Smooth muscle cell (in vitro differentiated cells): ENCODE measurements at regions not wholly inside any gene's neighbourhood (a gene's known extent, or its start where the extent isn't known, plus 50 kb on each side); places are given as distances from the start of the nearest gene placed in this dataset.

Experiments
- DNase-seq: peaks from one replicate; lab custom pipeline; 2025; ENCODE audit not compliant: unreplicated experiment; lab: John Stamatoyannopoulos, UW
- H2AFZ ChIP-seq: fragments of 200-600 bp; sonication (generic); 2 replicates; pipeline ENCODE4 v1.6.0; 2016; ENCODE audit warnings: antibody characterized with exemption, low read depth, mild to moderate bottlenecking
- H3F3A ChIP-seq: fragments of 200-600 bp; sonication (generic); 2 replicates; pipeline ENCODE4 v1.6.0; 2017; ENCODE audit warnings: antibody characterized with exemption, low read depth
- H3K27ac ChIP-seq: fragments of 200-600 bp; sonication (generic); 2 replicates; pipeline ENCODE4 v1.5.1; 2016; ENCODE audit warnings: low read depth, mild to moderate bottlenecking
- H3K27me3 ChIP-seq: fragments of 200-600 bp; sonication (generic); 2 replicates; pipeline ENCODE4 v1.6.1; 2016; ENCODE audit warnings: low read depth, mild to moderate bottlenecking
- H3K36me3 ChIP-seq: fragments of 200-600 bp; sonication (generic); 2 replicates; pipeline ENCODE4 v1.5.1; 2016; ENCODE audit warnings: low read depth
- H3K4me1 ChIP-seq: fragments of 200-600 bp; sonication (generic); 2 replicates; pipeline ENCODE4 v1.5.1; 2016; ENCODE audit warnings: low read depth
- H3K4me2 ChIP-seq: fragments of 200-600 bp; sonication (generic); 2 replicates; pipeline ENCODE4 v1.6.0; 2016; ENCODE audit warnings: mild to moderate bottlenecking
- H3K4me3 ChIP-seq: fragments of 200-600 bp; sonication (generic); 2 replicates; pipeline ENCODE4 v1.5.1; 2016; ENCODE audit warnings: mild to moderate bottlenecking
- H3K79me2 ChIP-seq: fragments of 200-600 bp; sonication (generic); 2 replicates; pipeline ENCODE4 v1.6.0; 2016; ENCODE audit warnings: low read depth, mild to moderate bottlenecking
- H3K9ac ChIP-seq: fragments of 200-600 bp; sonication (generic); 2 replicates; pipeline ENCODE4 v1.6.0; 2016; ENCODE audit warnings: low read depth
- H3K9me3 ChIP-seq: fragments of 200-600 bp; sonication (generic); replicated peaks from 2 replicates; pipeline ENCODE4 v1.5.1; 2016; ENCODE audit warnings: low read depth
- H4K20me1 ChIP-seq: fragments of 200-600 bp; sonication (generic); 2 replicates; pipeline ENCODE4 v1.6.0; 2016; ENCODE audit warnings: low read depth
- CTCF ChIP-seq: fragments of 200-600 bp; sonication (generic); IDR thresholded peaks from 2 replicates; pipeline ENCODE4 v1.5.1; 2017; ENCODE audit warnings: borderline replicate concordance, mild to moderate bottlenecking, antibody characterized with exemption; ENCODE audit not compliant: insufficient read depth, poor library complexity, severe bottlenecking
- WGBS: methylation state at CpG from one replicate; pipeline ENCODE4 v1.1.7; 2016; ENCODE audit warnings: low lambda C conversion rate; 5-methylcytosine and 5-hydroxymethylcytosine counted together

DNA sequence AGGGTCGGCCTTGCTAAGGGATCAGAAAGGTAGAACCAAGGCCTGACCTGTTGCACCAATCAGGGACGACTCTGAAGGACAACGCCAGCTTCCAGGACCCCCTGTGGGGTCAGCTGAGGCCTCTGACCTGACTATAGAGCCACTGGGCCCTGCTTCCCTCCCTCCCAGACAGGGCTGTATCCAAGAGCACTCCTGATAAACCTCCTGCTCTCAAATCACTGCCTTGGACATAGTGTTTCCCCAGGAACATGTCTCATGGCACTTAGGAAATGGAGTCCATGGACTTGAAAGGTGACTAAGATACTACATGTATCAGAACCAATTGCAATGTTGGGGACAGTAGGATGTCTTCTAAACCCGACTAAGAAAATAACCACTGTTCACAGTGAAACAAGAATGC is 117.8 kb upstream of the OPCML start:
- no peaks in the 10 kb centered on the region for H3K36me3 ChIP-seq
- H3K4me1 ChIP-seq, result no peaks in the 10 kb centered on the region
- no peak for TF ChIP-seq CTCF
- DNase-seq, result no peak
- H3K9me3 ChIP-seq, result no peaks in the 10 kb centered on the region
- no peak overlapping the region for H3K27ac ChIP-seq
- no peaks in the 10 kb centered on the region for H3F3A ChIP-seq
- H2AFZ ChIP-seq, result no peak overlapping the region
- peaks cover 18% of the 10 kb centered on the region for H3K27me3 ChIP-seq
- no peak overlapping the region for H3K9ac ChIP-seq
- WGBS, result 83% methylated on average over 4 of the region's 4 CpGs
- H4K20me1 ChIP-seq, result no peaks in the 10 kb centered on the region
- H3K79me2 ChIP-seq, result no peaks in the 10 kb centered on the region
- H3K4me3 ChIP-seq, result no peak overlapping the region
- H3K4me2 ChIP-seq, result no peak overlapping the region

GRCh38 chr11:133649040-133649439 is 116.7 kb upstream of the OPCML start:
- Histone ChIP-seq H3K36me3 (no peaks in the 10 kb centered on the region), H4K20me1 (no peaks in the 10 kb centered on the region), H3F3A (no peaks in the 10 kb centered on the region), H2AFZ (no peak overlapping the region), H3K27ac (no peak overlapping the region), H3K27me3 (peaks cover 9% of the 10 kb centered on the region), H3K9me3 (no peaks in the 10 kb centered on the region), H3K4me2 (no peak overlapping the region), H3K4me3 (no peak overlapping the region), H3K9ac (no peak overlapping the region), H3K4me1 (no peaks in the 10 kb centered on the region), H3K79me2 (no peaks in the 10 kb centered on the region)
- no peak for DNase-seq
- no peak for TF ChIP-seq CTCF
- 96% methylated on average over 16 of the region's 16 CpGs for WGBS

GRCh38 chr11:133639408-133639807 is 107.1 kb upstream of the OPCML start:
- no peaks in the 10 kb centered on the region for H3K79me2 ChIP-seq
- no peak overlapping the region for H3K9ac ChIP-seq
- H3K4me2 ChIP-seq, result no peak overlapping the region
- no peak for TF ChIP-seq CTCF
- no peak overlapping the region for H3K27ac ChIP-seq
- DNase-seq, result no peak
- no peaks in the 10 kb centered on the region for H3F3A ChIP-seq
- no peaks in the 10 kb centered on the region for H3K4me1 ChIP-seq
- peaks cover 17% of the 10 kb centered on the region for H3K27me3 ChIP-seq
- no peak overlapping the region for H3K4me3 ChIP-seq
- WGBS, result 89% methylated on average over 2 of the region's 2 CpGs
- H3K36me3 ChIP-seq, result no peaks in the 10 kb centered on the region
- no peaks in the 10 kb centered on the region for H4K20me1 ChIP-seq
- no peaks in the 10 kb centered on the region for H3K9me3 ChIP-seq
- H2AFZ ChIP-seq, result no peak overlapping the region

GRCh38 chr11:133638921-133639320 is 106.6 kb upstream of the OPCML start:
- Histone ChIP-seq H3F3A (no peaks in the 10 kb centered on the region), H2AFZ (no peak overlapping the region), H3K4me2 (no peak overlapping the region), H3K79me2 (no peaks in the 10 kb centered on the region), H3K36me3 (no peaks in the 10 kb centered on the region), H3K9ac (no peak overlapping the region), H3K4me1 (no peaks in the 10 kb centered on the region), H3K27ac (no peak overlapping the region), H3K9me3 (no peaks in the 10 kb centered on the region), H3K27me3 (peaks cover 22% of the 10 kb centered on the region), H4K20me1 (no peaks in the 10 kb centered on the region), H3K4me3 (no peak overlapping the region)
- WGBS, result 96% methylated on average over 5 of the region's 5 CpGs
- DNase-seq, result no peak
- no peak for TF ChIP-seq CTCF
